GM13977 (cell line): ENCODE measurements at regions not wholly inside any gene's neighbourhood (a gene's known extent, or its start where the extent isn't known, plus 50 kb on each side); places are given as distances from the start of the nearest gene placed in this dataset.

ENCODE experiments used
- DNase-seq: peaks from one replicate; pipeline ENCODE4 v3.0.0; 2012; ENCODE audit warnings: low spot score
- in situ Hi-C: fragments of 300-500 bp; cut with MboI; formaldehyde crosslinking; loops from one replicate; pipeline ENCODE4 v1.12.0; 2022; ENCODE audit warnings: low sequenced_read_pairs, low pct_unique_long_range_greater_than_20kb, mixed read lengths, inconsistent platforms; ENCODE audit not compliant: unreplicated experiment
- TF ChIP-seq, protein P1 (sequence below): IDR thresholded peaks from 2 replicates; pipeline ENCODE4 v1.5.1; 2012; ENCODE audit warnings: mild to moderate bottlenecking, control low read depth; ENCODE audit not compliant: insufficient read depth; ENCODE audit errors: extremely low read depth, missing control alignments

DNA sequence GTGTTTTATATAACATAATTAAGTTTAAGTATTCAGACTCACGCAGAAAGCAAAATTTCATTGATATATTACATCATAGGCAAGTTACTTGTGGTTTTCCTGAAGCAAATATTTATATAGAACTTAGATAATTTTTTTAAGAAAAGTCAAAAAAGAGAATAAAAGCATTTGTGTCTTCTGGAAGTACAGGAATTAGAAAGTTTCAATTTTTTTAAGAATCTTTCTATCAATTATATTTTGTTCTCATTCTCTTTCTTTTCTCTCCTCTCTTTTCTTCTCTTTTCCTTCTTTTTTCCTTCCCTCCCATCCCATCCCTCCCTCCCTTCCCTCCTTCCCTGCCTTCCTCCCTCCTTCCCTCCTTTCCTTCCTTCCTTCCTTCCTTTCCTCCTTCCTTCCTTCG is 120.7 kb upstream of the CDH8 start:
- TF ChIP-seq, protein P1, sequence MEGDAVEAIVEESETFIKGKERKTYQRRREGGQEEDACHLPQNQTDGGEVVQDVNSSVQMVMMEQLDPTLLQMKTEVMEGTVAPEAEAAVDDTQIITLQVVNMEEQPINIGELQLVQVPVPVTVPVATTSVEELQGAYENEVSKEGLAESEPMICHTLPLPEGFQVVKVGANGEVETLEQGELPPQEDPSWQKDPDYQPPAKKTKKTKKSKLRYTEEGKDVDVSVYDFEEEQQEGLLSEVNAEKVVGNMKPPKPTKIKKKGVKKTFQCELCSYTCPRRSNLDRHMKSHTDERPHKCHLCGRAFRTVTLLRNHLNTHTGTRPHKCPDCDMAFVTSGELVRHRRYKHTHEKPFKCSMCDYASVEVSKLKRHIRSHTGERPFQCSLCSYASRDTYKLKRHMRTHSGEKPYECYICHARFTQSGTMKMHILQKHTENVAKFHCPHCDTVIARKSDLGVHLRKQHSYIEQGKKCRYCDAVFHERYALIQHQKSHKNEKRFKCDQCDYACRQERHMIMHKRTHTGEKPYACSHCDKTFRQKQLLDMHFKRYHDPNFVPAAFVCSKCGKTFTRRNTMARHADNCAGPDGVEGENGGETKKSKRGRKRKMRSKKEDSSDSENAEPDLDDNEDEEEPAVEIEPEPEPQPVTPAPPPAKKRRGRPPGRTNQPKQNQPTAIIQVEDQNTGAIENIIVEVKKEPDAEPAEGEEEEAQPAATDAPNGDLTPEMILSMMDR = no peak
- no peak for DNase-seq
- in situ Hi-C loops = no loop called here

- no peak for DNase-seq
- TF ChIP-seq, protein P1 = no peak
- in situ Hi-C loops = no loop called here
Measured at GRCh38 chr16:62149631-62150030, 113.4 kb upstream of the CDH8 start.

DNA sequence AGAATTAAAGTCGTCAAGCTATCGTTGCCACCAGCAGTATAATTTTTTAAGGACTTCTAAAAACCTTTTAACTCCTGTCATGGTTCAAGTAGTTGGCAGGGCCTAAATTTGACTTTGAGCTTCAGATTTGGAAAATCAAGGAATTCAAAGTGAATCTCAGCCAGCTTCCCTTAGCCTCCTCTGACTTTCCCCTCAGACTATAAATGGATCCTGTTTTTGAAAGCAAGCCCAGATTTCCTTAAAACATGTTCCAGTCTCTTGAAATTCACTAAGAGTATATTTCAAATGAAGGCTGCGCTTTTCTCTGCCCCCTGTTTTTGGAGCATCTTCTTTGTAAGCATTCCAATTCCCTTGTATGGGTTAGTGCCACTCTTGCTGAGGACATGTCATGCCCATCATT is 101.8 kb upstream of the CDH8 start:
- in situ Hi-C loops = no loop called here
- TF ChIP-seq, protein P1 = no peak
- DNase-seq = no peak

GRCh38 chr16:62135911-62136310 is 99.7 kb upstream of the CDH8 start:
- in situ Hi-C loops = no loop called here

DNA sequence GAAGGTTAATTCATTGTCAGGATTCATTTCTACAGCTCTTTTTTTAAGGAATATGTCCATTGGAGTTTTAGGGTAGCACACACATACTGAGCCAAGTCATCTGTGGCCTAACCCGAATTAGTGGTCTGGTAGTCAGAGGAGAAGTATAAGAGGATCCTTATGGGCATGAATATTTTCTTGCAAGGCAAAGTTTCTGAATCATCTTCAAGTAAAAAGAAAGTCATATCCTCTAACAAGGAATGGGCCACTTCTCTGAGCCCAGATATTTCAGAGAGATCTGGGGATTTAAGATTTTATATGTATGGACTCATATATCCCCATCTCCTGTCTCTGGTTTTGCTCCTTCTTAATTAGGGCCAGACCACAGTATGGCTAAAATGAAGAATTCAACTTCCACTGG is 99.2 kb upstream of the CDH8 start:
- in situ Hi-C loops = no loop called here
- no peak for DNase-seq
- TF ChIP-seq, protein P1 = no peak

More at GRCh38 chr16:62135911-62136310, 99.7 kb upstream of the CDH8 start:
- no peak for DNase-seq
- TF ChIP-seq, protein P1 = no peak

DNA sequence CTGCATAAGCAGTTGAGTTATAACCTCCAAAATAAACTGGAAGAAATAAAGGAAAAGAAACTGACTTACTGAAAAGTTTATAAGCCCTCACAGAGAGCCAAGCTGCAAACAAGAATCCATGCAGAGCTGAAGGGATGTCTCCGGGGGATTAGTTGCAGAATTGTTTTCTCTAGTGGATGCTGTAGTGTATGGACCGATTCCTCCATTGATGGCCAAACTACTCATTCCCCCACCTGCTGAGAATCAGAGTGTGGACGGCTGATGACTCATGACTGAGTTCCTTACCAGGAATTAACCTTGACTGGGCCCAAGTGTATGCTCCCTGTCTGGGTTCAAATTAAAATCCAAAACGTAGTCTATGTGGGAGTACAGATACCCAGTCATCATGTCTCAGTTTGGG is 93.9 kb upstream of the CDH8 start:
- TF ChIP-seq, protein P1 = no peak
- DNase-seq = no peak
- in situ Hi-C loops = no loop called here

- DNase-seq = no peak
- in situ Hi-C loops = no loop called here
- TF ChIP-seq, protein P1 = no peak
Measured at GRCh38 chr16:62105244-62105643, 69.0 kb upstream of the CDH8 start.
